Fibroblast of lung (primary cell): ENCODE measurements at regions not wholly inside any gene's neighbourhood (a gene's known extent, or its start where the extent isn't known, plus 50 kb on each side); places are given as distances from the start of the nearest gene placed in this dataset.

Source experiments
- EZH2 ChIP-seq: IDR thresholded peaks from 2 replicates; pipeline ENCODE4 v1.5.1; 2012; ENCODE audit warnings: low read length, control low read depth, mild to moderate bottlenecking; ENCODE audit errors: missing control alignments
- TF ChIP-seq, protein P1 (sequence below), 2 donors: IDR thresholded peaks in 1 of 2; conservative IDR thresholded peaks in 1 of 2; 1 replicate in 1 of 2; 2 replicates in 1 of 2; pipeline ENCODE4 v1.5.1; 2011 to 2012; ENCODE audit warnings: low read length in 2 of 2, control low read depth in 1 of 2, inconsistent platforms in 1 of 2, low read depth in 1 of 2, mild to moderate bottlenecking in 1 of 2

DNA sequence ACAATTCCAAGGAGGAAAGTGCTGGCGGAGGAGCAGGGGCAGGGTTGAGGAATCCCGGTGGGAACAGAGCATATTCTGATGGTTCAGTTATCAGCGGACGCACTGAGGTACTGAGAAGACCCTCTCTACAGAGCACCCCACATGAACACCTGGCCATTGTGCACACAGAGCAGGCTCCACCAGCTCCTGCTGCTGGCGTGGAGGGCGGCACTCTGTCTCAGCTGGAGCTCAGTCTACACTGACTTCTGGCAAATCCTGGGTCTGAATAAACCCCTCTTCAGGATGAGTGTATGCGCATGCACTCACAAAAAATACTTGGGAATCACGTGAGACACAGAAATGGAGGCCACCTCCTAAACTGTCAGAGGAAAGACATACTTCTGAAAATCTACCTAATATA, 114.4 kb upstream of the IRS2 start:
- TF ChIP-seq, protein P1, sequence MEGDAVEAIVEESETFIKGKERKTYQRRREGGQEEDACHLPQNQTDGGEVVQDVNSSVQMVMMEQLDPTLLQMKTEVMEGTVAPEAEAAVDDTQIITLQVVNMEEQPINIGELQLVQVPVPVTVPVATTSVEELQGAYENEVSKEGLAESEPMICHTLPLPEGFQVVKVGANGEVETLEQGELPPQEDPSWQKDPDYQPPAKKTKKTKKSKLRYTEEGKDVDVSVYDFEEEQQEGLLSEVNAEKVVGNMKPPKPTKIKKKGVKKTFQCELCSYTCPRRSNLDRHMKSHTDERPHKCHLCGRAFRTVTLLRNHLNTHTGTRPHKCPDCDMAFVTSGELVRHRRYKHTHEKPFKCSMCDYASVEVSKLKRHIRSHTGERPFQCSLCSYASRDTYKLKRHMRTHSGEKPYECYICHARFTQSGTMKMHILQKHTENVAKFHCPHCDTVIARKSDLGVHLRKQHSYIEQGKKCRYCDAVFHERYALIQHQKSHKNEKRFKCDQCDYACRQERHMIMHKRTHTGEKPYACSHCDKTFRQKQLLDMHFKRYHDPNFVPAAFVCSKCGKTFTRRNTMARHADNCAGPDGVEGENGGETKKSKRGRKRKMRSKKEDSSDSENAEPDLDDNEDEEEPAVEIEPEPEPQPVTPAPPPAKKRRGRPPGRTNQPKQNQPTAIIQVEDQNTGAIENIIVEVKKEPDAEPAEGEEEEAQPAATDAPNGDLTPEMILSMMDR (conservative IDR thresholded peaks at IDR 0.05 in 1 of 2, IDR thresholded peaks at IDR 0.05 in 1 of 2; ENCODE audit: low read depth in 1 of 2, low read length in 2 of 2), result no peak
- no peak for TF ChIP-seq EZH2
